ENCODE measurements at regions not wholly inside any gene's neighbourhood (a gene's known extent, or its start where the extent isn't known, plus 50 kb on each side); places are given as distances from the start of the nearest gene placed in this dataset.

- WGBS, result 49% methylated on average over 2 of the region's 2 CpGs
- no peaks in the 10 kb centered on the region for H3K36me3 ChIP-seq (ENCODE audit: control insufficient read depth in 4 of 4, insufficient read depth in 3 of 4, low read depth in 1 of 4, low read length in 3 of 4)
- H3K4me1 ChIP-seq (ENCODE audit: control insufficient read depth in 4 of 4, insufficient read depth in 4 of 4, low read length in 3 of 4), result peaks cover 0 to 4% (median 4%) of the 10 kb centered on the region in 4 donors
- TF ChIP-seq, protein P1, sequence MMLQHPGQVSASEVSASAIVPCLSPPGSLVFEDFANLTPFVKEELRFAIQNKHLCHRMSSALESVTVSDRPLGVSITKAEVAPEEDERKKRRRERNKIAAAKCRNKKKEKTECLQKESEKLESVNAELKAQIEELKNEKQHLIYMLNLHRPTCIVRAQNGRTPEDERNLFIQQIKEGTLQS (IDR thresholded peaks at IDR 0.05), result no peak
- no peak for TF ChIP-seq FOXA2 (IDR thresholded peaks at IDR 0.05)
- no peaks in the 10 kb centered on the region for H3K27me3 ChIP-seq (ENCODE audit: control insufficient read depth in 4 of 4, insufficient read depth in 4 of 4, low read length in 3 of 4)
- H3K27ac ChIP-seq (ENCODE audit: low read depth in 1 of 2, low read length in 2 of 2), result no peak overlapping the region
- H3K9me3 ChIP-seq (ENCODE audit: control insufficient read depth in 4 of 4, low read length in 3 of 4), result no peaks in the 10 kb centered on the region
- no peak overlapping the region for H3K9ac ChIP-seq (ENCODE audit: low read depth in 1 of 2, low read length in 2 of 2)
- no peak for DNase-seq (ENCODE audit: low spot score)
- no peak overlapping the region for H3K4me3 ChIP-seq (ENCODE audit: low read depth in 1 of 3, low read length in 3 of 3)
Measured at GRCh38 chr16:50469121-50469743, 79.0 kb upstream of the NKD1 start.

DNA sequence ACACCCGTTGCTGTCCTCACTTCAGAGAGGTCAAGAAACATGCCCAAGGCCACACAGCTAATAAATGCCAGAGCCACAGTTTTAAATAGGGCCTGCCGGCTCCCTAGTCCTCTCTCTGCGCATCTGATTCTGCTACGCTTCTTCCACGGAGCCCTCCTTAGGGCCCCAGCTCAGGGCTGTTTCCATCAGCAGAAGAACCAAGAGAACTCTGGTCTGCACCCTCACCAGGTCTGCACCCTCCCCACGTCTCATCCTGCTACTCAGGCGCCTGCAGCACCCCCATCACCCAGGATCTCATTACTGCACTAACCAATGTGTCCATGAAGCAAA is 79.5 kb upstream of the NKD1 start:
- H3K27ac ChIP-seq (ENCODE audit: low read depth in 1 of 2, low read length in 2 of 2), result no peak overlapping the region
- DNase-seq (ENCODE audit: low spot score), result no peak
- H3K4me3 ChIP-seq (ENCODE audit: low read depth in 1 of 3, low read length in 3 of 3), result no peak overlapping the region
- no peak overlapping the region for H3K9ac ChIP-seq (ENCODE audit: low read depth in 1 of 2, low read length in 2 of 2)
- no peaks in the 10 kb centered on the region for H3K9me3 ChIP-seq (ENCODE audit: control insufficient read depth in 4 of 4, low read length in 3 of 4)
- WGBS, result 82% methylated on average over 7 of the region's 7 CpGs
- H3K27me3 ChIP-seq (ENCODE audit: control insufficient read depth in 4 of 4, insufficient read depth in 4 of 4, low read length in 3 of 4), result no peaks in the 10 kb centered on the region
- TF ChIP-seq NR2F2 (IDR thresholded peaks at IDR 0.05) (no peak), JUND (IDR thresholded peaks at IDR 0.05) (no peak), HNF4A (conservative IDR thresholded peaks at IDR 0.05) (no peak), GABPA (IDR thresholded peaks at IDR 0.05 in 1 of 2, conservative IDR thresholded peaks at IDR 0.05 in 1 of 2) (no peak)
- TF ChIP-seq, protein P1 (IDR thresholded peaks at IDR 0.05), result no peak
- peaks cover 0 to 4% (median 4%) of the 10 kb centered on the region in 4 donors for H3K4me1 ChIP-seq (ENCODE audit: control insufficient read depth in 4 of 4, insufficient read depth in 4 of 4, low read length in 3 of 4)
- no peaks in the 10 kb centered on the region for H3K36me3 ChIP-seq (ENCODE audit: control insufficient read depth in 4 of 4, insufficient read depth in 3 of 4, low read depth in 1 of 4, low read length in 3 of 4)

GRCh38 chr16:50467943-50468748 is 80.0 kb upstream of the NKD1 start:
- H3K9ac ChIP-seq (ENCODE audit: low read depth in 1 of 2, low read length in 2 of 2), result no peak overlapping the region

More at GRCh38 chr16:50467943-50468748, 80.0 kb upstream of the NKD1 start:
- Histone ChIP-seq H3K4me1 (ENCODE audit: control insufficient read depth in 4 of 4, insufficient read depth in 4 of 4, low read length in 3 of 4) (peaks cover 0 to 8% (median 4%) of the 10 kb centered on the region in 4 donors), H3K4me3 (ENCODE audit: low read depth in 1 of 3, low read length in 3 of 3) (peak overlapping the region in 1 of 3 donors; percentile 46), H3K27me3 (ENCODE audit: control insufficient read depth in 4 of 4, insufficient read depth in 4 of 4, low read length in 3 of 4) (no peaks in the 10 kb centered on the region), H3K9me3 (ENCODE audit: control insufficient read depth in 4 of 4, low read length in 3 of 4) (no peaks in the 10 kb centered on the region), H3K36me3 (ENCODE audit: control insufficient read depth in 4 of 4, insufficient read depth in 3 of 4, low read depth in 1 of 4, low read length in 3 of 4) (no peaks in the 10 kb centered on the region), H3K27ac (ENCODE audit: low read depth in 1 of 2, low read length in 2 of 2) (no peak overlapping the region)
- DNase-seq (ENCODE audit: low spot score), result no peak
- TF ChIP-seq, protein P1 (IDR thresholded peaks at IDR 0.05), result no peak
- TF ChIP-seq FOXA2 (IDR thresholded peaks at IDR 0.05), result no peak
- TF ChIP-seq REST (IDR thresholded peaks at IDR 0.05), result no peak
- TF ChIP-seq HNF4A (conservative IDR thresholded peaks at IDR 0.05), result no peak
- TF ChIP-seq, protein P2, sequence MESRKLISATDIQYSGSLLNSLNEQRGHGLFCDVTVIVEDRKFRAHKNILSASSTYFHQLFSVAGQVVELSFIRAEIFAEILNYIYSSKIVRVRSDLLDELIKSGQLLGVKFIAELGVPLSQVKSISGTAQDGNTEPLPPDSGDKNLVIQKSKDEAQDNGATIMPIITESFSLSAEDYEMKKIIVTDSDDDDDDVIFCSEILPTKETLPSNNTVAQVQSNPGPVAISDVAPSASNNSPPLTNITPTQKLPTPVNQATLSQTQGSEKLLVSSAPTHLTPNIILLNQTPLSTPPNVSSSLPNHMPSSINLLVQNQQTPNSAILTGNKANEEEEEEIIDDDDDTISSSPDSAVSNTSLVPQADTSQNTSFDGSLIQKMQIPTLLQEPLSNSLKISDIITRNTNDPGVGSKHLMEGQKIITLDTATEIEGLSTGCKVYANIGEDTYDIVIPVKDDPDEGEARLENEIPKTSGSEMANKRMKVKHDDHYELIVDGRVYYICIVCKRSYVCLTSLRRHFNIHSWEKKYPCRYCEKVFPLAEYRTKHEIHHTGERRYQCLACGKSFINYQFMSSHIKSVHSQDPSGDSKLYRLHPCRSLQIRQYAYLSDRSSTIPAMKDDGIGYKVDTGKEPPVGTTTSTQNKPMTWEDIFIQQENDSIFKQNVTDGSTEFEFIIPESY (IDR thresholded peaks at IDR 0.05), result no peak
- no peak for TF ChIP-seq FOXA1 (IDR thresholded peaks at IDR 0.05)
- TF ChIP-seq, protein P3, sequence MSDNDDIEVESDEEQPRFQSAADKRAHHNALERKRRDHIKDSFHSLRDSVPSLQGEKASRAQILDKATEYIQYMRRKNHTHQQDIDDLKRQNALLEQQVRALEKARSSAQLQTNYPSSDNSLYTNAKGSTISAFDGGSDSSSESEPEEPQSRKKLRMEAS (IDR thresholded peaks at IDR 0.05), result no peak
- no peak for TF ChIP-seq RAD21 (IDR thresholded peaks at IDR 0.05)
- no peak for TF ChIP-seq RXRA (IDR thresholded peaks at IDR 0.05)
- TF ChIP-seq YY1 (IDR thresholded peaks at IDR 0.05), result no peak
- no peak for TF ChIP-seq HNF4G (IDR thresholded peaks at IDR 0.05)
- TF ChIP-seq EGR1 (IDR thresholded peaks at IDR 0.05; ENCODE audit: low read depth in 2 of 2), result no peak
- TF ChIP-seq TAF1 (conservative IDR thresholded peaks at IDR 0.05), result no peak
- TF ChIP-seq CTCF (IDR thresholded peaks at IDR 0.05; ENCODE audit: low read depth, low read length, missing input control), result no peak
- no peak for TF ChIP-seq NR2F2 (IDR thresholded peaks at IDR 0.05)
- WGBS, result 9% methylated on average over 68 of the region's 68 CpGs
